ENCODE measurements at regions not wholly inside any gene's neighbourhood (a gene's known extent, or its start where the extent isn't known, plus 50 kb on each side); places are given as distances from the start of the nearest gene placed in this dataset.

GRCh38 chr11:113562576-113562975, 87.4 kb upstream of the DRD2 start:
- DNase-seq (ENCODE audit: low read depth) = no peak
- no peak overlapping the region for H3K4me3 ChIP-seq (replicated peaks; ENCODE audit: low read depth, low read length)
- TF ChIP-seq CTCF (IDR thresholded peaks at IDR 0.05; ENCODE audit: low read length, missing control alignments) = no peak

DNA sequence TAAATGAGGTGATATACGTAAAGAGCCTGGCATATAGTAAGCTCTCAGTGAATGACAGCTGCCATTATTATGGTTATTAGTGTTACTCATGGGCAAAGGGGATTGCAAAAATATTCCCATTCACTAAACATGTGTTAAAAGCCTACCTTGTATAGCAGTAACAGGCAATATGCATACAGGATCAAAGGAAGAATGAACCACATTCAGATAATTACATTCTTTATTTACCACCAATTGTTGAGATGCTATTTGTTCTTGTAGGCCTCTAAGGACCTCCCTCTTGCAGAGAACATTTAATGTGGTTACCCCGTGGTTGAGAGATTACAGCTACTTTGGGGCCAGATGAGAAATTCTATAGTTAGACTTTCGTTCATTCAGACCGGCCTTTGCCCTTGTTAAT, 82.7 kb upstream of the DRD2 start:
- no peak for DNase-seq (ENCODE audit: low read depth)
- no peak for TF ChIP-seq CTCF (IDR thresholded peaks at IDR 0.05; ENCODE audit: low read length, missing control alignments)
- no peak overlapping the region for H3K4me3 ChIP-seq (replicated peaks; ENCODE audit: low read depth, low read length)

DNA sequence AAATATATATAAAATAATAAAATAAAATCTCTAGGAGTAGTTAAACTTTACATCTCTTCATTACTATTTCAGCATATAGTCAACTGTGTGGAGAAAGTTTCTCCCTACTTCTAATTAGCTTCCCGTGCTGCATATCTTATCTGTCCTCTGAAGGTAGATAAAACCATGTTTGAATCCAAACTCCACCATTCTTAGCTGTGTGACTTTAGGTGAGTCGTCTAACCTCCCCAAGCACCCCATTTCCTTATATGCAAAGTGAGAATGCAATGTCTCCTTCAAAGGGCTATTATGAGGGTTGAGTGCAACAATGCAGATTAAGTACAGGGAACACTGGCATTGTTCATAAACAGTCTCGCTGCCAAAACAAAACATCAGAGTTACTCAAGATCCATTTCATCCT, 80.8 kb upstream of the DRD2 start:
- no peak for TF ChIP-seq CTCF (IDR thresholded peaks at IDR 0.05; ENCODE audit: low read length, missing control alignments)
- no peak overlapping the region for H3K4me3 ChIP-seq (replicated peaks; ENCODE audit: low read depth, low read length)
- no peak for DNase-seq (ENCODE audit: low read depth)

DNA sequence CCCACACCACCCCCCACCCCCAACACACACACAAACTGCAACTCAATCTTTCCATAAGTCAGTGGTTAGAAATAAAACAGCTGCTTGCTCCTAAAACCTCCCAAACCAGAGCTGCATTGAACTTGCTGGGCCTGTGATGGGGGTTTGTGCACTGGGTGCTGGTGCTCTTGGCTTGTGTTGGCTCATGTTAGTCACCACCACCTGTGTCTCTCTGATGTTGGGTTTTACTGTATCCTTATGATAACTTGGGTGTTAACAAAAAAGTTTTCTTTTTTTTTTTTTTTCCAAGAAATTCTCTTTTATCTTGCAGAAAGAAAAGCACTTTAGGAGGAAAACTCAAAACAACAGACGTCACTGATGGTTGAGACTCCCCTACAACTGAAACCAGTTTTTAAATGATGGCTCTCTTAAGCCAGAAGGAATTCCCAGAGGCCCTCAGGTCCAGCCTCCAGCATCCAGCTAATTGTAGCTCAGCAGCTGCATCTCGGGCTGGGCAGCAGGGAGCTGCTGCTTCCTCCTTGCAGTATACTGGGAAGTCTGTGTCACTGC, 79.9 kb upstream of the DRD2 start:
- no peak overlapping the region for H3K4me3 ChIP-seq (replicated peaks; ENCODE audit: low read depth, low read length)
- TF ChIP-seq CTCF (IDR thresholded peaks at IDR 0.05; ENCODE audit: low read length, missing control alignments) = no peak
- no peak for DNase-seq (ENCODE audit: low read depth)

- no peak for TF ChIP-seq CTCF (IDR thresholded peaks at IDR 0.05; ENCODE audit: low read length, missing control alignments)
- no peak for DNase-seq (ENCODE audit: low read depth)
- H3K4me3 ChIP-seq (replicated peaks; ENCODE audit: low read depth, low read length) = no peak overlapping the region
Measured at GRCh38 chr11:113554526-113554925, 79.3 kb upstream of the DRD2 start.

DNA sequence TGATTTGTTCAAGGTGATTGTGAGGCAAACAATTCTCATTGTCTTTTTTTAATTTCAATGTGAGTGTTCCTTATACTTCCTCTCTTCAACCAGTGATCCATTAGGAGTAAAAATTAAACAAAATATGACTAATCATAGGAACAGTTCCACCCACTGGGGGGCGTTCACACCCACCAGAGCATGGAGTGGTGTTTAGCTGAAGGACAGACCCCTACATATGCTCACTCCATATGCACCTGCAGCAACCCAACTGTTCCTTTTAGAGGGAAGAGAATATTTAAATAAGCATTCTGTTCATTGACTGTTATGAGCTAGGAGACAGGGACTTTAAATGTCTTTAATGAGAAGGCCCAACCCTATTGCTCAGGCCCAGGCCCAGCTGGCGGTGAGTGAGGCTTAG, 78.7 kb upstream of the DRD2 start:
- DNase-seq (ENCODE audit: low read depth) = no peak
- TF ChIP-seq CTCF (IDR thresholded peaks at IDR 0.05; ENCODE audit: low read length, missing control alignments) = no peak
- no peak overlapping the region for H3K4me3 ChIP-seq (replicated peaks; ENCODE audit: low read depth, low read length)

DNA sequence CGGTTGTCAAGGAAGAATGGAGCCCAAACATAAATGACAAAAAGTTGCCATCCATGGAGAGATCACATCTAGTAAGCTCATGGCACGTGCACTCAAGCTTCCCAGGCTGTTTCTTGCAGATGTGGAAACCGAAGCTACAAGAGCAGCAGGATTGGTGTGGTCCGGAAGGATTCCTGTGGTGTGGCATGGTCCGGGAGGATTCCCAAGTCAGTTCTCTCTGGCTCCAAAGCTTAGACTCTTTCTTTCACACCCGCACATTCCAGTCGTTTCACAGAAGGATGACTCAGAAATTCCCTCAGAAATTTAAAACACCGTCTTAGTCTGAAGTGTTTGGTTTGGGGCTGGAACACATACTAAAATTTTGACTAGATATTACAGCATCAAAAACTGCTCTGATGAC, 78.0 kb upstream of the DRD2 start:
- H3K4me3 ChIP-seq (replicated peaks; ENCODE audit: low read depth, low read length) = no peak overlapping the region
- TF ChIP-seq CTCF (IDR thresholded peaks at IDR 0.05; ENCODE audit: low read length, missing control alignments) = no peak
- peak; percentile 89 for DNase-seq (ENCODE audit: low read depth)

Measured in fibroblast of pulmonary artery (primary cell).